PC-3 (cell line): ENCODE measurements at regions not wholly inside any gene's neighbourhood (a gene's known extent, or its start where the extent isn't known, plus 50 kb on each side); places are given as distances from the start of the nearest gene placed in this dataset.
"Not testable (repeated sequence)": the region's sequence is repeated elsewhere in the genome, so short reads cannot be mapped to it uniquely, and the experiment has no call there.

Experiments used
- CTCF ChIP-seq: fragments of 300-600 bp; sonication (generic); conservative IDR thresholded peaks from 2 replicates; pipeline ENCODE4 v1.5.1; 2017; ENCODE audit warnings: antibody characterized with exemption, low read depth, mild to moderate bottlenecking, low read length
- EZH2 ChIP-seq: fragments of 300-600 bp; sonication (generic); IDR thresholded peaks from one replicate; pipeline ENCODE4 v1.6.1; 2017; ENCODE audit warnings: antibody characterized with exemption, mild to moderate bottlenecking, low read length; ENCODE audit not compliant: unreplicated experiment
- EZH2phosphoT487 ChIP-seq: fragments of 300-600 bp; sonication (generic); IDR thresholded peaks from 2 replicates; pipeline ENCODE4 v1.6.1; 2018; ENCODE audit warnings: mild to moderate bottlenecking, antibody characterized with exemption, low read length, borderline replicate concordance

GRCh38 chr7:76867364-76867889 is 164.7 kb downstream of the SPDYE17 start:
- not testable (repeated sequence) for TF ChIP-seq EZH2, CTCF, EZH2phosphoT487
